K562 (cell line): ENCODE measurements at regions not wholly inside any gene's neighbourhood (a gene's known extent, or its start where the extent isn't known, plus 50 kb on each side); places are given as distances from the start of the nearest gene placed in this dataset.

Experiments used
- ATAC-seq: fragments of 200-7000 bp; cut with Tn5 transposase; 3 replicates; pipeline ENCODE4 v1.9.1; 2020; ENCODE audit warnings: moderate library complexity
- BruUV-seq: library from RNA; stranded (reverse); fragments of 400-500 nt; replicated peaks from 2 replicates; lab custom pipeline; 2021; lab: Mats Ljungman, UMichigan
- CTCF ChIA-PET: fragments of 300-600 bp; formaldehyde crosslinking; extraction: SDS; loops from one replicate; lab custom pipeline; 2021; ENCODE audit warnings: low intra/inter-chr PET ratio; lab: Yijun Ruan, JAX
- POLR2A ChIA-PET: fragments of 300-600, 350-650 bp; sonication (Branson Sonifier 250); formaldehyde crosslinking; extraction: SDS; loops from one replicate; lab custom pipeline; 2021; ENCODE audit warnings: antibody characterized with exemption, inconsistent platforms; lab: Yijun Ruan, JAX
- DNase-seq, 4 experiments: peaks; one replicate each; pipeline versions ENCODE4 v3.0.0 to v3.0.0-alpha.2; 2011 to 2018; ENCODE audit warnings: low spot score in 3 of 4, mixed read lengths in 3 of 4; ENCODE audit errors: extremely low read depth in 1 of 4
- FAIRE-seq: peaks from 2 replicates; lab custom pipeline; 2011; peaks lifted over from hg19 to GRCh38; lab: Jason Lieb, UNC
- H2AFZ ChIP-seq: 2 replicates; pipeline ENCODE4 v1.6.0; 2011; ENCODE audit warnings: low read depth, low read length, control low read depth, inconsistent platforms
- H3K27ac ChIP-seq: fragments of 200-600 bp; 3 replicates; pipeline ENCODE4 v1.8.0; 2011; ENCODE audit warnings: low read depth, mild to moderate bottlenecking, control low read depth, inconsistent platforms, low read length, moderate library complexity, mixed read lengths; ENCODE audit errors: extremely low read depth
- H3K27me3 ChIP-seq, 2 experiments: fragments of 300-600 bp in 1 of 2; 2 replicates in 1 of 2; 3 replicates in 1 of 2; pipeline versions ENCODE4 v1.6.0 to v1.8.0; 2011; ENCODE audit warnings: inconsistent platforms in 2 of 2, low read length in 2 of 2, mild to moderate bottlenecking in 1 of 2, mixed read lengths in 1 of 2, moderate library complexity in 1 of 2; ENCODE audit not compliant: control insufficient read depth in 2 of 2, insufficient read depth in 2 of 2
- H3K36me3 ChIP-seq: fragments of 300-600 bp; 3 replicates; pipeline ENCODE4 v1.8.0; 2011; ENCODE audit warnings: mild to moderate bottlenecking, low read length, inconsistent platforms; ENCODE audit not compliant: control insufficient read depth, insufficient read depth
- H3K4me1 ChIP-seq, 2 experiments: fragments of 200-600 bp in 1 of 2; replicated peaks in 1 of 2; 2 replicates in 1 of 2; 3 replicates in 1 of 2; pipeline versions ENCODE4 v1.5.1 to v1.8.0; 2011; ENCODE audit warnings: inconsistent platforms in 2 of 2, low read length in 2 of 2, mild to moderate bottlenecking in 1 of 2, mixed read lengths in 1 of 2, moderate library complexity in 1 of 2; ENCODE audit not compliant: control insufficient read depth in 2 of 2, insufficient read depth in 2 of 2
- H3K4me2 ChIP-seq: 2 replicates; pipeline ENCODE4 v1.6.1; 2011; ENCODE audit warnings: low read length, control low read depth, inconsistent platforms, mixed read lengths; ENCODE audit not compliant: insufficient read depth
- H3K4me3 ChIP-seq: fragments of 200-600 bp; sonication (generic), shearing (Covaris generic); 2 replicates; pipeline ENCODE4 v1.5.1; 2016; ENCODE audit warnings: control low read depth, inconsistent platforms
- H3K79me2 ChIP-seq: fragments of 200-600 bp; 3 replicates; pipeline ENCODE4 v1.8.0; 2011; ENCODE audit warnings: low read length, inconsistent platforms; ENCODE audit not compliant: control insufficient read depth, insufficient read depth
- H3K9ac ChIP-seq, 2 experiments: 2 replicates each; pipeline versions ENCODE4 v1.6.0 to v1.6.1; 2011; ENCODE audit warnings: low read depth in 2 of 2, low read length in 2 of 2, control low read depth in 1 of 2, inconsistent platforms in 1 of 2, mild to moderate bottlenecking in 1 of 2, mixed read lengths in 1 of 2; ENCODE audit not compliant: insufficient read depth in 1 of 2
- H3K9me1 ChIP-seq: one replicate; pipeline ENCODE4 v1.6.0; 2011; ENCODE audit warnings: inconsistent platforms, mild to moderate bottlenecking, low read length, moderate library complexity; ENCODE audit not compliant: control insufficient read depth, insufficient read depth
- H3K9me3 ChIP-seq: replicated peaks from 2 replicates; pipeline ENCODE4 v1.5.1; 2011; ENCODE audit warnings: low read depth, low read length, inconsistent platforms; ENCODE audit not compliant: control insufficient read depth, insufficient read depth
- H4K20me1 ChIP-seq: replicated peaks from 2 replicates; pipeline ENCODE4 v1.6.1; 2011; ENCODE audit warnings: low read length, inconsistent platforms, mixed read lengths; ENCODE audit not compliant: control insufficient read depth, insufficient read depth
- BCOR ChIP-seq: fragments of 450-650 bp; IDR thresholded peaks from 2 replicates; pipeline ENCODE4 v1.6.1; 2016
- CREM ChIP-seq: IDR thresholded peaks from 2 replicates; pipeline ENCODE4 v1.6.1; 2014; ENCODE audit warnings: antibody characterized with exemption, low read depth
- FOXM1 ChIP-seq, 2 experiments: fragments of 450-650 bp in 1 of 2; sonication (generic) in 1 of 2; formaldehyde crosslinking in 1 of 2; IDR thresholded peaks; 2 replicates each; pipeline versions ENCODE4 v1.6.1 to v1.9.0; 2017 to 2022; ENCODE audit warnings: low read depth in 2 of 2, mild to moderate bottlenecking in 2 of 2, missing genetic modification reagents in 1 of 2, moderate library complexity in 1 of 2
- KLF6 ChIP-seq: fragments of 250-450 bp; sonication (Bioruptor Pico); IDR thresholded peaks from 2 replicates; pipeline ENCODE4 v1.4.0; 2020; ENCODE audit warnings: mild to moderate bottlenecking, moderate library complexity, borderline replicate concordance
- NFE2 ChIP-seq: IDR thresholded peaks from 2 replicates; pipeline ENCODE4 v1.6.1; 2014; ENCODE audit warnings: antibody characterized with exemption, low read depth
- RFX5 ChIP-seq: IDR thresholded peaks from 2 replicates; pipeline ENCODE4 v1.6.1; 2011; ENCODE audit warnings: low read depth, mild to moderate bottlenecking, improper control_type of control experiment, low read length
- XRCC4 ChIP-seq: IDR thresholded peaks from one replicate; pipeline ENCODE4 v1.6.1; 2011; ENCODE audit not compliant: insufficient read depth, insufficient read length; ENCODE audit errors: extremely low read depth
- ZBTB1 ChIP-seq: sonication (generic); formaldehyde crosslinking; IDR thresholded peaks from 2 replicates; pipeline ENCODE4 v1.8.1; 2023; ENCODE audit warnings: missing genetic modification reagents, low read depth, mild to moderate bottlenecking, borderline replicate concordance
- WGBS: fragments of 100-300 bp; shearing (Covaris generic); methylation state at CpG from one replicate; pipeline ENCODE4 v1.1.6; 2016; ENCODE audit warnings: low coverage, mixed read lengths; ENCODE audit not compliant: insufficient coverage; ENCODE audit errors: missing lambda C conversion rate; 5-methylcytosine and 5-hydroxymethylcytosine counted together
- in situ Hi-C: fragments of 300-500 bp; cut with MboI; formaldehyde crosslinking; loops from 4 replicates; pipeline ENCODE4 v1.15.0; 2018; ENCODE audit warnings: inconsistent platforms, mixed read lengths
- intact Hi-C: fragments of 100-400 bp; cut with micrococcal nuclease; formaldehyde crosslinking; loops from 2 replicates; pipeline ENCODE4 v1.14.2; 2022
- TF ChIP-seq, protein P1 (sequence below): fragments of 250-450 bp; sonication (Bioruptor Pico); IDR thresholded peaks from 2 replicates; pipeline ENCODE4 v1.9.0; 2021; ENCODE audit warnings: mild to moderate bottlenecking, inconsistent platforms

- no peak for ATAC-seq
- Histone ChIP-seq H3K27me3 (peaks cover 7 to 40% of the 10 kb centered on the region in 2 experiments; a peak in 4 of 5 replicates), H3K79me2 (no peaks in the 10 kb centered on the region), H3K4me3 (no peak overlapping the region), H3K4me1 (peaks cover 0 to 12% of the 10 kb centered on the region in 2 experiments; a peak in 2 of 5 replicates), H3K27ac (no peak overlapping the region), H3K9ac (no peak overlapping the region), H4K20me1 (no peaks in the 10 kb centered on the region), H3K9me1 (no peaks in the 10 kb centered on the region), H3K9me3 (no peaks in the 10 kb centered on the region; the same call in 1 of the 2 replicates), H3K4me2 (no peak overlapping the region), H3K36me3 (no peaks in the 10 kb centered on the region), H2AFZ (no peak overlapping the region)
- FAIRE-seq = no peak
- TF ChIP-seq FOXM1 (IDR thresholded peaks at IDR 0.05; ENCODE audit: low read depth) (no peak), FOXM1 (CRISPR knock-in tag; IDR thresholded peaks at IDR 0.05; ENCODE audit: low read depth) (no peak), XRCC4 (no peak)
- DNase-seq = no peak
- no TSS peak for BruUV-seq
- intact Hi-C loops = no loop called here
- ChIA-PET POLR2A (interaction anchor here (0.5 to 1.9 kb wide), 2 partner anchors 10 to 12 kb away, joined by 3 to 13 read pairs; no protein-coding TSS in a partner anchor), CTCF (no interaction called here)
- in situ Hi-C loops = no loop called here
- WGBS = 24% methylated on average over 13 of the region's 15 CpGs
These were observed 104.2 kb upstream of the PRDM1 start for GRCh38 chr6:105981888-105982358.

GRCh38 chr6:105981002-105981887, 104.9 kb upstream of the PRDM1 start:
- CTCF ChIA-PET = no interaction called here
- POLR2A ChIA-PET = interaction anchor here (0.5 to 1.9 kb wide), 3 partner anchors 11 to 100 kb away, joined by 3 to 13 read pairs (median 3); no protein-coding TSS in a partner anchor
- TF ChIP-seq BCOR = no peak
- TF ChIP-seq CREM = no peak
- TF ChIP-seq RFX5 = no peak
- TF ChIP-seq ZBTB1 (CRISPR knock-in tag) = no peak
- TF ChIP-seq, protein P1, sequence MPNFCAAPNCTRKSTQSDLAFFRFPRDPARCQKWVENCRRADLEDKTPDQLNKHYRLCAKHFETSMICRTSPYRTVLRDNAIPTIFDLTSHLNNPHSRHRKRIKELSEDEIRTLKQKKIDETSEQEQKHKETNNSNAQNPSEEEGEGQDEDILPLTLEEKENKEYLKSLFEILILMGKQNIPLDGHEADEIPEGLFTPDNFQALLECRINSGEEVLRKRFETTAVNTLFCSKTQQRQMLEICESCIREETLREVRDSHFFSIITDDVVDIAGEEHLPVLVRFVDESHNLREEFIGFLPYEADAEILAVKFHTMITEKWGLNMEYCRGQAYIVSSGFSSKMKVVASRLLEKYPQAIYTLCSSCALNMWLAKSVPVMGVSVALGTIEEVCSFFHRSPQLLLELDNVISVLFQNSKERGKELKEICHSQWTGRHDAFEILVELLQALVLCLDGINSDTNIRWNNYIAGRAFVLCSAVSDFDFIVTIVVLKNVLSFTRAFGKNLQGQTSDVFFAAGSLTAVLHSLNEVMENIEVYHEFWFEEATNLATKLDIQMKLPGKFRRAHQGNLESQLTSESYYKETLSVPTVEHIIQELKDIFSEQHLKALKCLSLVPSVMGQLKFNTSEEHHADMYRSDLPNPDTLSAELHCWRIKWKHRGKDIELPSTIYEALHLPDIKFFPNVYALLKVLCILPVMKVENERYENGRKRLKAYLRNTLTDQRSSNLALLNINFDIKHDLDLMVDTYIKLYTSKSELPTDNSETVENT (CRISPR knock-in tag) = no peak
- TF ChIP-seq NFE2 = no peak
- no peak for TF ChIP-seq KLF6

More at GRCh38 chr6:105981002-105981887, 104.9 kb upstream of the PRDM1 start:
- peaks cover 0 to 11% of the 10 kb centered on the region in 2 experiments; a peak in 2 of 5 replicates for H3K4me1 ChIP-seq
- no peaks in the 10 kb centered on the region for H3K36me3 ChIP-seq
- FAIRE-seq (no peak), DNase-seq (no peak), ATAC-seq (no peak)
- H4K20me1 ChIP-seq = no peaks in the 10 kb centered on the region
- intact Hi-C loops (no loop called here), in situ Hi-C loops (no loop called here)
- peaks cover 7 to 38% of the 10 kb centered on the region in 2 experiments; a peak in 4 of 5 replicates for H3K27me3 ChIP-seq
- H3K4me3 ChIP-seq = no peak overlapping the region
- no peaks in the 10 kb centered on the region; the same call in 1 of the 2 replicates for H3K9me3 ChIP-seq
- H3K9ac ChIP-seq = no peak overlapping the region; a peak in 1 of 4 replicates
- H3K79me2 ChIP-seq = no peaks in the 10 kb centered on the region
- no TSS peak for BruUV-seq
- H3K9me1 ChIP-seq = no peaks in the 10 kb centered on the region
- WGBS = 43% methylated on average over 34 of the region's 62 CpGs
- no peak overlapping the region for H2AFZ ChIP-seq
- no peak overlapping the region for H3K27ac ChIP-seq
- no peak overlapping the region for H3K4me2 ChIP-seq
